MG63 (cell line): ENCODE measurements at regions not wholly inside any gene's neighbourhood (a gene's known extent, or its start where the extent isn't known, plus 50 kb on each side); places are given as distances from the start of the nearest gene placed in this dataset.

Source experiments
- DNase-seq: peaks from one replicate; pipeline ENCODE4 v3.0.0-alpha.2; 2020
- H3K27me3 ChIP-seq: fragments of 250-450 bp; sonication (Bioruptor Pico); 2 replicates; pipeline ENCODE4 v1.5.1; 2020; ENCODE audit warnings: mild to moderate bottlenecking, moderate library complexity
- H3K36me3 ChIP-seq: fragments of 250-450 bp; sonication (Bioruptor Pico); 2 replicates; pipeline ENCODE4 v1.5.1; 2020; ENCODE audit warnings: mild to moderate bottlenecking, moderate library complexity
- H3K4me3 ChIP-seq: fragments of 250-450 bp; sonication (Bioruptor Pico); 2 replicates; pipeline ENCODE4 v1.5.1; 2020; ENCODE audit warnings: mild to moderate bottlenecking, moderate library complexity
- H3K9me3 ChIP-seq: fragments of 250-450 bp; sonication (Bioruptor Pico); 2 replicates; pipeline ENCODE4 v1.5.1; 2020; ENCODE audit warnings: mild to moderate bottlenecking, moderate library complexity

- no peak for DNase-seq
- no peaks in the 10 kb centered on the region for H3K27me3 ChIP-seq
- H3K9me3 ChIP-seq, result no peaks in the 10 kb centered on the region
- H3K4me3 ChIP-seq, result no peak overlapping the region
- no peaks in the 10 kb centered on the region for H3K36me3 ChIP-seq
These were observed 188.4 kb downstream of the SETD4 start for GRCh38 chr21:35871906-35872305.

GRCh38 chr21:35868869-35869223, 191.5 kb downstream of the SETD4 start:
- no peaks in the 10 kb centered on the region for H3K36me3 ChIP-seq
- H3K9me3 ChIP-seq, result no peaks in the 10 kb centered on the region
- no peak for DNase-seq

GRCh38 chr21:35868005-35868868, 192.1 kb downstream of the SETD4 start:
- DNase-seq, result no peak
- H3K27me3 ChIP-seq, result no peaks in the 10 kb centered on the region
- no peaks in the 10 kb centered on the region for H3K36me3 ChIP-seq
- no peak overlapping the region for H3K4me3 ChIP-seq
- H3K9me3 ChIP-seq, result no peaks in the 10 kb centered on the region

More at GRCh38 chr21:35868869-35869223, 191.5 kb downstream of the SETD4 start:
- Histone ChIP-seq H3K27me3 (no peaks in the 10 kb centered on the region), H3K4me3 (no peak overlapping the region)

GRCh38 chr21:35864039-35864438, 196.3 kb downstream of the SETD4 start:
- Histone ChIP-seq H3K27me3 (no peaks in the 10 kb centered on the region), H3K4me3 (no peak overlapping the region), H3K9me3 (no peaks in the 10 kb centered on the region), H3K36me3 (no peaks in the 10 kb centered on the region)
- DNase-seq, result no peak

GRCh38 chr21:35862969-35863368, 197.4 kb downstream of the SETD4 start:
- no peak overlapping the region for H3K4me3 ChIP-seq
- no peak for DNase-seq
- H3K27me3 ChIP-seq, result no peaks in the 10 kb centered on the region
- H3K9me3 ChIP-seq, result no peaks in the 10 kb centered on the region
- H3K36me3 ChIP-seq, result no peaks in the 10 kb centered on the region

- Histone ChIP-seq H3K9me3 (no peaks in the 10 kb centered on the region), H3K36me3 (no peaks in the 10 kb centered on the region), H3K4me3 (no peak overlapping the region), H3K27me3 (no peaks in the 10 kb centered on the region)
- DNase-seq, result no peak
These were observed 198.7 kb downstream of the SETD4 start for GRCh38 chr21:35861661-35862060.

GRCh38 chr21:35860189-35860869, 200.0 kb downstream of the SETD4 start:
- H3K36me3 ChIP-seq, result no peaks in the 10 kb centered on the region
- no peak for DNase-seq
- no peaks in the 10 kb centered on the region for H3K27me3 ChIP-seq
- no peaks in the 10 kb centered on the region for H3K9me3 ChIP-seq
- no peak overlapping the region for H3K4me3 ChIP-seq

GRCh38 chr21:35859677-35860076, 200.6 kb downstream of the SETD4 start:
- no peak for DNase-seq
- Histone ChIP-seq H3K4me3 (no peak overlapping the region), H3K36me3 (no peaks in the 10 kb centered on the region), H3K27me3 (no peaks in the 10 kb centered on the region), H3K9me3 (no peaks in the 10 kb centered on the region)

- Histone ChIP-seq H3K4me3 (no peak overlapping the region), H3K9me3 (no peaks in the 10 kb centered on the region), H3K36me3 (no peaks in the 10 kb centered on the region), H3K27me3 (no peaks in the 10 kb centered on the region)
- no peak for DNase-seq
These were observed 203.2 kb downstream of the SETD4 start for GRCh38 chr21:35857095-35857494.

- no peak for DNase-seq
- Histone ChIP-seq H3K9me3 (no peaks in the 10 kb centered on the region), H3K4me3 (no peak overlapping the region), H3K27me3 (no peaks in the 10 kb centered on the region), H3K36me3 (no peaks in the 10 kb centered on the region)
These were observed 204.8 kb downstream of the SETD4 start for GRCh38 chr21:35855484-35855883.

GRCh38 chr21:35854281-35854680, 206.0 kb downstream of the SETD4 start:
- H3K27me3 ChIP-seq, result no peaks in the 10 kb centered on the region
- DNase-seq, result no peak
- H3K36me3 ChIP-seq, result no peaks in the 10 kb centered on the region
- H3K9me3 ChIP-seq, result no peaks in the 10 kb centered on the region
- H3K4me3 ChIP-seq, result no peak overlapping the region

GRCh38 chr21:35853321-35854239, 206.7 kb downstream of the SETD4 start:
- no peak for DNase-seq
- Histone ChIP-seq H3K9me3 (no peaks in the 10 kb centered on the region), H3K36me3 (no peaks in the 10 kb centered on the region), H3K4me3 (no peak overlapping the region), H3K27me3 (no peaks in the 10 kb centered on the region)

GRCh38 chr21:35852820-35853219, 207.5 kb downstream of the SETD4 start:
- H3K36me3 ChIP-seq, result no peaks in the 10 kb centered on the region
- no peak overlapping the region for H3K4me3 ChIP-seq
- no peaks in the 10 kb centered on the region for H3K9me3 ChIP-seq
- H3K27me3 ChIP-seq, result no peaks in the 10 kb centered on the region
- DNase-seq, result no peak

GRCh38 chr21:35850542-35851103, 209.7 kb downstream of the SETD4 start:
- no peaks in the 10 kb centered on the region for H3K9me3 ChIP-seq
- H3K36me3 ChIP-seq, result no peaks in the 10 kb centered on the region
- no peak overlapping the region for H3K4me3 ChIP-seq
- no peaks in the 10 kb centered on the region for H3K27me3 ChIP-seq
- DNase-seq, result no peak

GRCh38 chr21:35850029-35850428, 210.3 kb downstream of the SETD4 start:
- Histone ChIP-seq H3K27me3 (no peaks in the 10 kb centered on the region), H3K36me3 (no peaks in the 10 kb centered on the region), H3K9me3 (no peaks in the 10 kb centered on the region), H3K4me3 (no peak overlapping the region)
- no peak for DNase-seq

- Histone ChIP-seq H3K9me3 (no peaks in the 10 kb centered on the region), H3K27me3 (no peaks in the 10 kb centered on the region), H3K4me3 (no peak overlapping the region), H3K36me3 (no peaks in the 10 kb centered on the region)
- no peak for DNase-seq
These were observed 211.2 kb downstream of the SETD4 start for GRCh38 chr21:35849144-35849543.
